B cell (primary cell): ENCODE measurements at regions not wholly inside any gene's neighbourhood (a gene's known extent, or its start where the extent isn't known, plus 50 kb on each side); places are given as distances from the start of the nearest gene placed in this dataset.

ENCODE experiments used
- ATAC-seq: fragments of 200-7000 bp; cut with Tn5 transposase; one replicate; pipeline ENCODE4 v1.10.0; 2021; ENCODE audit warnings: low read depth, mild to moderate bottlenecking, moderate number of reproducible peaks, moderate library complexity
- CTCF ChIA-PET: fragments of 350-600 bp; sonication (Branson Sonifier 250); formaldehyde crosslinking; loops from one replicate; lab custom pipeline; 2021; ENCODE audit warnings: antibody characterized with exemption, inconsistent platforms; lab: Charles Lee
- POLR2A ChIA-PET: fragments of 350-600 bp; sonication (Branson Sonifier 250); formaldehyde crosslinking; loops from one replicate; lab custom pipeline; 2021; ENCODE audit warnings: antibody characterized with exemption; lab: Charles Lee
- DNase-seq: peaks from one replicate; pipeline ENCODE4 v3.0.0; 2013
- H2AFZ ChIP-seq: 2 replicates; pipeline ENCODE4 v1.6.1; 2012; ENCODE audit warnings: mild to moderate bottlenecking, low read depth, low read length; ENCODE audit not compliant: insufficient read depth, poor library complexity, severe bottlenecking
- H3K27ac ChIP-seq, 2 donors: 1 replicate in 1 of 2; 2 replicates in 1 of 2; pipeline ENCODE4 v1.5.1; 2012 to 2013; ENCODE audit warnings: low read length in 2 of 2, mild to moderate bottlenecking in 2 of 2, moderate library complexity in 1 of 2
- H3K27me3 ChIP-seq, 4 experiments: fragments of 200-600 bp in 1 of 4; sonication (generic) in 1 of 4; replicated peaks in 1 of 4; 1 replicate in 2 of 4; 2 replicates in 2 of 4; pipeline versions ENCODE4 v1.6.1 to v1.7.0; 2013 to 2016; ENCODE audit warnings: low read length in 3 of 4, mild to moderate bottlenecking in 2 of 4, mixed read lengths in 1 of 4, moderate library complexity in 1 of 4; ENCODE audit not compliant: insufficient read depth in 4 of 4, control insufficient read depth in 3 of 4; ENCODE audit errors: control extremely low read depth in 1 of 4
- H3K36me3 ChIP-seq, 2 experiments: replicated peaks in 1 of 2; 1 replicate in 1 of 2; 2 replicates in 1 of 2; pipeline versions ENCODE4 v1.6.1 to v1.7.1; 2013; ENCODE audit warnings: low read length in 1 of 2; ENCODE audit not compliant: insufficient read depth in 2 of 2, control insufficient read depth in 1 of 2; ENCODE audit errors: control extremely low read depth in 1 of 2, extremely low read depth in 1 of 2
- H3K4me1 ChIP-seq, 2 donors: fragments of 200-600 bp in 1 of 2; sonication (generic) in 1 of 2; 1 replicate in 1 of 2; 2 replicates in 1 of 2; pipeline versions ENCODE4 v1.5.1 to v1.6.1; 2013 to 2017; ENCODE audit warnings: low read length in 2 of 2; ENCODE audit not compliant: control insufficient read depth in 2 of 2, insufficient read depth in 2 of 2
- H3K4me2 ChIP-seq: replicated peaks from 2 replicates; pipeline ENCODE3; 2012; ENCODE audit warnings: mild to moderate bottlenecking, low read depth, low read length; ENCODE audit not compliant: poor library complexity, severe bottlenecking
- H3K4me3 ChIP-seq, 5 experiments: fragments of 200-600 bp in 1 of 5; sonication (generic) in 1 of 5; 1 replicate in 3 of 5; 2 replicates in 2 of 5; pipeline versions ENCODE4 v1.5.1 to v1.7.0; 2011 to 2016; ENCODE audit warnings: low read length in 4 of 5, mild to moderate bottlenecking in 4 of 5, low read depth in 2 of 5, control low read depth in 1 of 5, moderate library complexity in 1 of 5; ENCODE audit not compliant: insufficient read depth in 1 of 5; ENCODE audit errors: control extremely low read depth in 1 of 5, extremely low read depth in 1 of 5
- H3K79me2 ChIP-seq: fragments of 200-600 bp; sonication (generic); one replicate; pipeline ENCODE4 v1.6.0; 2016; ENCODE audit warnings: low read length; ENCODE audit not compliant: control insufficient read depth, insufficient read depth
- H3K9ac ChIP-seq: fragments of 200-600 bp; sonication (generic); 2 replicates; pipeline ENCODE4 v1.6.1; 2017; ENCODE audit warnings: mild to moderate bottlenecking, low read length, moderate library complexity
- H3K9me3 ChIP-seq, 3 donors: one replicate each; pipeline versions ENCODE4 v1.6.1 to v1.7.1; 2013; ENCODE audit warnings: low read length in 2 of 3; ENCODE audit not compliant: control insufficient read depth in 2 of 3, insufficient read depth in 1 of 3; ENCODE audit errors: control extremely low read depth in 1 of 3
- H4K20me1 ChIP-seq: 2 replicates; pipeline ENCODE4 v1.6.0; 2012; ENCODE audit warnings: mild to moderate bottlenecking, low read length; ENCODE audit not compliant: insufficient read depth, control insufficient read depth, poor library complexity, severe bottlenecking
- H3K27ac Mint-ChIP-seq: one replicate; pipeline ENCODE4 v1.8.0; 2021; ENCODE audit warnings: mixed read lengths
- H3K27me3 Mint-ChIP-seq: one replicate; pipeline ENCODE4 v1.8.0; 2021; ENCODE audit warnings: mixed read lengths
- H3K4me1 Mint-ChIP-seq: one replicate; pipeline ENCODE4 v1.8.0; 2021; ENCODE audit warnings: mixed read lengths
- H3K4me3 Mint-ChIP-seq: one replicate; pipeline ENCODE4 v1.8.0; 2021; ENCODE audit warnings: mixed read lengths
- H3K9me3 Mint-ChIP-seq: one replicate; pipeline ENCODE4 v1.8.0; 2022; ENCODE audit warnings: mixed read lengths; ENCODE audit not compliant: insufficient read depth
- CTCF ChIP-seq: fragments of 200-600 bp; IDR thresholded peaks from one replicate; pipeline ENCODE4 v1.8.0; 2022; ENCODE audit warnings: antibody characterized with exemption, mild to moderate bottlenecking
- EZH2 ChIP-seq: IDR thresholded peaks from 2 replicates; pipeline ENCODE4 v1.6.1; 2012; ENCODE audit warnings: borderline replicate concordance, low read depth, mild to moderate bottlenecking, moderate library complexity, low read length; ENCODE audit not compliant: insufficient read depth, poor library complexity, severe bottlenecking
- WGBS: methylation state at CpG from one replicate; pipeline ENCODE4 v1.1.5; 2013; ENCODE audit warnings: missing lambda C conversion rate; ENCODE audit not compliant: insufficient coverage; 5-methylcytosine and 5-hydroxymethylcytosine counted together
- intact Hi-C: fragments of 100-400 bp; cut with micrococcal nuclease; formaldehyde crosslinking; loops from one replicate; pipeline ENCODE4 v1.10.0; 2022

- H3K9ac ChIP-seq: no peak overlapping the region
- no peaks in the 10 kb centered on the region for H3K4me1 ChIP-seq
- no peaks in the 10 kb centered on the region for H3K79me2 ChIP-seq
- ChIA-PET POLR2A (no interaction called here), CTCF (no interaction called here)
- no peaks in the 10 kb centered on the region for H3K9me3 ChIP-seq
- no peak overlapping the region for H3K4me3 ChIP-seq
- H3K4me2 ChIP-seq: no peak overlapping the region
- no peak for DNase-seq
- no peaks in the 10 kb centered on the region for H3K27me3 ChIP-seq
- no peaks in the 10 kb centered on the region for H3K27me3 Mint-ChIP-seq
- no peak overlapping the region for H3K4me3 Mint-ChIP-seq
- H3K4me1 Mint-ChIP-seq: no peaks in the 10 kb centered on the region
- no peaks in the 10 kb centered on the region for H3K9me3 Mint-ChIP-seq
- TF ChIP-seq EZH2 (no peak), CTCF (no peak)
- intact Hi-C loops: no loop called here
- no peak overlapping the region for H3K27ac ChIP-seq
- no peak overlapping the region for H3K27ac Mint-ChIP-seq
- no peaks in the 10 kb centered on the region for H3K36me3 ChIP-seq
- no peak for ATAC-seq
- no peak overlapping the region for H2AFZ ChIP-seq
- H4K20me1 ChIP-seq: no peaks in the 10 kb centered on the region
These were observed 789.9 kb downstream of the USP25 start for GRCh38 chr21:16519644-16520043.

- TF ChIP-seq CTCF: no peak
- TF ChIP-seq EZH2: no peak
- no CpG with 5 or more reads among the region's 2 CpGs for WGBS
- Histone ChIP-seq H2AFZ (no peak overlapping the region), H3K4me1 (no peaks in the 10 kb centered on the region), H3K27me3 (no peaks in the 10 kb centered on the region), H3K9ac (no peak overlapping the region), H3K4me3 (no peak overlapping the region), H3K79me2 (no peaks in the 10 kb centered on the region), H3K36me3 (no peaks in the 10 kb centered on the region), H3K4me2 (no peak overlapping the region), H4K20me1 (no peaks in the 10 kb centered on the region), H3K27ac (no peak overlapping the region), H3K9me3 (no peaks in the 10 kb centered on the region)
- ATAC-seq (no peak), DNase-seq (no peak)
- intact Hi-C loops: no loop called here
- CTCF ChIA-PET: no interaction called here
- Mint-ChIP-seq H3K4me1 (no peaks in the 10 kb centered on the region), H3K27me3 (no peaks in the 10 kb centered on the region), H3K9me3 (no peaks in the 10 kb centered on the region), H3K4me3 (no peak overlapping the region), H3K27ac (no peak overlapping the region)
- POLR2A ChIA-PET: no interaction called here
These were observed 792.8 kb downstream of the USP25 start for GRCh38 chr21:16522548-16522947.
